DOHH2 (cell line): ENCODE measurements at regions not wholly inside any gene's neighbourhood (a gene's known extent, or its start where the extent isn't known, plus 50 kb on each side); places are given as distances from the start of the nearest gene placed in this dataset.

Source experiments
- H3F3A ChIP-seq: fragments of 200-600 bp; sonication (generic), shearing (Covaris generic); 2 replicates; pipeline ENCODE4 v1.6.0; 2016; ENCODE audit warnings: antibody characterized with exemption, mild to moderate bottlenecking; ENCODE audit not compliant: control insufficient read depth, insufficient read depth
- H3K27ac ChIP-seq: fragments of 200-600 bp; sonication (generic); 2 replicates; pipeline ENCODE4 v1.5.1; 2014; ENCODE audit warnings: low read depth, mild to moderate bottlenecking, low read length, moderate library complexity
- H3K27me3 ChIP-seq: fragments of 200-600 bp; sonication (generic); 2 replicates; pipeline ENCODE4 v1.6.1; 2014; ENCODE audit warnings: mild to moderate bottlenecking, low read length, mixed read lengths; ENCODE audit not compliant: control insufficient read depth
- H3K36me3 ChIP-seq: fragments of 200-600 bp; sonication (generic); 2 replicates; pipeline ENCODE4 v1.6.1; 2014; ENCODE audit warnings: mild to moderate bottlenecking, low read length, moderate library complexity, mixed read lengths; ENCODE audit not compliant: control insufficient read depth
- H3K4me1 ChIP-seq: fragments of 200-600 bp; sonication (generic); 2 replicates; pipeline ENCODE4 v1.6.1; 2014; ENCODE audit warnings: mild to moderate bottlenecking, low read length, mixed read lengths; ENCODE audit not compliant: control insufficient read depth
- H3K4me2 ChIP-seq: fragments of 200-600 bp; sonication (generic); 2 replicates; pipeline ENCODE4 v1.6.0; 2014; ENCODE audit warnings: mild to moderate bottlenecking, low read length, moderate library complexity
- H3K4me3 ChIP-seq: fragments of 200-600 bp; sonication (generic); 2 replicates; pipeline ENCODE4 v1.5.1; 2014; ENCODE audit warnings: mild to moderate bottlenecking, low read length, mixed read lengths
- H3K79me2 ChIP-seq: fragments of 200-600 bp; sonication (generic); 2 replicates; pipeline ENCODE4 v1.6.1; 2014; ENCODE audit warnings: mild to moderate bottlenecking, low read length, mixed read lengths; ENCODE audit not compliant: control insufficient read depth
- H3K9me2 ChIP-seq: fragments of 200-600 bp; sonication (generic); replicated peaks from 2 replicates; pipeline ENCODE4 v1.6.1; 2014; ENCODE audit warnings: mild to moderate bottlenecking, low read length, mixed read lengths; ENCODE audit not compliant: control insufficient read depth
- H3K9me3 ChIP-seq: fragments of 200-600 bp; sonication (generic); 2 replicates; pipeline ENCODE4 v1.6.1; 2014; ENCODE audit warnings: antibody characterized with exemption, low read length, mixed read lengths; ENCODE audit not compliant: control insufficient read depth, insufficient read depth
- H4K20me1 ChIP-seq: fragments of 200-600 bp; sonication (generic); 2 replicates; pipeline ENCODE4 v1.6.0; 2014; ENCODE audit warnings: low read depth, mild to moderate bottlenecking, antibody characterized with exemption, low read length, moderate library complexity; ENCODE audit not compliant: control insufficient read depth, insufficient read depth
- EZH2phosphoT487 ChIP-seq: fragments of 200-600 bp; sonication (generic); IDR thresholded peaks from 2 replicates; pipeline ENCODE4 v1.6.1; 2017; ENCODE audit warnings: borderline replicate concordance, mild to moderate bottlenecking, antibody characterized with exemption, low read length, moderate library complexity, mixed read lengths
- TF ChIP-seq, protein P1 (sequence below): fragments of 200-600 bp; sonication (generic); IDR thresholded peaks from one replicate; pipeline ENCODE4 v1.5.1; 2014; ENCODE audit warnings: antibody characterized with exemption, mild to moderate bottlenecking, low read depth, low read length; ENCODE audit not compliant: poor library complexity, severe bottlenecking

DNA sequence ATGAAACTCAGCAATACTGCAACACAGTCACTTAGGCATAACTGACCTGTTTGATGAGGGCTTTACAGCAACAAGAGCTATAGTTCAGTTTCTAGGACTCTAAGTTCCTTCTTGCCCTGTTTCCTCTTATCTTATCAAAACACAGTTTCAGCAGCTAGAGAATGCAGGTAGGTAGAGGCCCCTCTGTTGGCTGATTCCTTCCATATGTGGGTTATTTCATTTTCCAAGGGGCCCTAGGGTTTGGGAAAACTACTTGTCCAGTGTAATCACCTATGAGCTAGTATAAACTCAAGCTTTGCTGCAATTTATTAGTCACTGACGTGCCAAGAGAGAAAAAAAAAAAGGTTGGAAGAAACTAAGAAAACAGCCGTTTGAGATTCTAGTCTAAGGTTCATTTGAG, 607.7 kb upstream of the USP24 start:
- H3K9me2 ChIP-seq = no peaks in the 10 kb centered on the region
- no peaks in the 10 kb centered on the region for H3K9me3 ChIP-seq
- H3K4me3 ChIP-seq = no peak overlapping the region
- no peak overlapping the region for H3K27ac ChIP-seq
- H3K27me3 ChIP-seq = no peaks in the 10 kb centered on the region
- H3K36me3 ChIP-seq = no peaks in the 10 kb centered on the region
- no peaks in the 10 kb centered on the region for H4K20me1 ChIP-seq
- no peaks in the 10 kb centered on the region for H3F3A ChIP-seq
- TF ChIP-seq, protein P1, sequence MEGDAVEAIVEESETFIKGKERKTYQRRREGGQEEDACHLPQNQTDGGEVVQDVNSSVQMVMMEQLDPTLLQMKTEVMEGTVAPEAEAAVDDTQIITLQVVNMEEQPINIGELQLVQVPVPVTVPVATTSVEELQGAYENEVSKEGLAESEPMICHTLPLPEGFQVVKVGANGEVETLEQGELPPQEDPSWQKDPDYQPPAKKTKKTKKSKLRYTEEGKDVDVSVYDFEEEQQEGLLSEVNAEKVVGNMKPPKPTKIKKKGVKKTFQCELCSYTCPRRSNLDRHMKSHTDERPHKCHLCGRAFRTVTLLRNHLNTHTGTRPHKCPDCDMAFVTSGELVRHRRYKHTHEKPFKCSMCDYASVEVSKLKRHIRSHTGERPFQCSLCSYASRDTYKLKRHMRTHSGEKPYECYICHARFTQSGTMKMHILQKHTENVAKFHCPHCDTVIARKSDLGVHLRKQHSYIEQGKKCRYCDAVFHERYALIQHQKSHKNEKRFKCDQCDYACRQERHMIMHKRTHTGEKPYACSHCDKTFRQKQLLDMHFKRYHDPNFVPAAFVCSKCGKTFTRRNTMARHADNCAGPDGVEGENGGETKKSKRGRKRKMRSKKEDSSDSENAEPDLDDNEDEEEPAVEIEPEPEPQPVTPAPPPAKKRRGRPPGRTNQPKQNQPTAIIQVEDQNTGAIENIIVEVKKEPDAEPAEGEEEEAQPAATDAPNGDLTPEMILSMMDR = no peak
- TF ChIP-seq EZH2phosphoT487 = no peak
- H3K4me1 ChIP-seq = no peaks in the 10 kb centered on the region
- no peak overlapping the region for H3K4me2 ChIP-seq
- H3K79me2 ChIP-seq = no peaks in the 10 kb centered on the region

DNA sequence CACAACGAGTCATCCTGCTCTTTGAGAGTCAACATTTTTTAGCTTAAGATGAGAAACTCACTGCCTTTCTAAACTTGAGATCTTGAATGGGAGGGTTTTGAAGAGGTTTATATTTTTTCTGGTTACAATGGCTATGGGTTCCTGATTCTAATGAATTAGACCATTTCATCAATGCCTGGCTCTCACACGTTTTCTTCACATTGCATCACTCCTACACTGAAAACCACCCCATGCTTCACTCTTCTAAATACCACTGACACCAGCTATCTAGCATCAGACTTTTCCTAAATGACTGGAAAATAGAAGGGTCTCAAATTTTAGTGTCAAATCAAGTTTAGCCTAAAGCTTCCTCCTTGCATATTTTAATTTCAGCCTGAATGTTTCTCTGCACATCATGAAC, 606.1 kb upstream of the USP24 start:
- Histone ChIP-seq H3K9me2 (no peaks in the 10 kb centered on the region), H3K27me3 (no peaks in the 10 kb centered on the region), H4K20me1 (no peaks in the 10 kb centered on the region), H3K4me1 (no peaks in the 10 kb centered on the region), H3K79me2 (no peaks in the 10 kb centered on the region), H3K36me3 (no peaks in the 10 kb centered on the region), H3K27ac (no peak overlapping the region), H3F3A (no peaks in the 10 kb centered on the region), H3K4me3 (no peak overlapping the region), H3K4me2 (no peak overlapping the region), H3K9me3 (no peaks in the 10 kb centered on the region)
- TF ChIP-seq EZH2phosphoT487 = no peak
- TF ChIP-seq, protein P1 = no peak

DNA sequence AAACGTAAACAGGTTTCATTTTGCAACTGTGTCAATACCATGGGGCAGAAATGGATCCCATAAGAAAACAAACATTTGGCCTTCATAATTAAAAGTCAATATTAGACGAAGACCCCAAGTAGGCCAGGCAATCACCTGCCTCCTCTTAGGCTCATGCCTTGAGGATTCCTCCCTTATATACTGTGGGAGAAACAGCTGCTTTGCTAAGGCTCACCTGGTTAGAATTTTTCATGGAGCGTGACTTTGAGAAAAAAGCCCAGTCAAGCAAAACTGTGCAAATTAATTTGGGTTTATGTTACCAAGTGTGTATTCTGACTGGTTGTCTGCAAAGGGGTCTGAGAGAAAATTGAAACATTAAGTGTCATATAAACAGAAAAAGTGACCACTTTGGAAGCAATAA, 605.3 kb upstream of the USP24 start:
- no peaks in the 10 kb centered on the region for H3K36me3 ChIP-seq
- no peaks in the 10 kb centered on the region for H3K9me2 ChIP-seq
- no peak for TF ChIP-seq EZH2phosphoT487
- TF ChIP-seq, protein P1 = no peak
- no peaks in the 10 kb centered on the region for H3F3A ChIP-seq
- no peak overlapping the region for H3K4me3 ChIP-seq
- no peak overlapping the region for H3K4me2 ChIP-seq
- H3K27ac ChIP-seq = no peak overlapping the region
- H3K27me3 ChIP-seq = no peaks in the 10 kb centered on the region
- H3K4me1 ChIP-seq = no peaks in the 10 kb centered on the region
- no peaks in the 10 kb centered on the region for H3K9me3 ChIP-seq
- no peaks in the 10 kb centered on the region for H3K79me2 ChIP-seq
- H4K20me1 ChIP-seq = no peaks in the 10 kb centered on the region

DNA sequence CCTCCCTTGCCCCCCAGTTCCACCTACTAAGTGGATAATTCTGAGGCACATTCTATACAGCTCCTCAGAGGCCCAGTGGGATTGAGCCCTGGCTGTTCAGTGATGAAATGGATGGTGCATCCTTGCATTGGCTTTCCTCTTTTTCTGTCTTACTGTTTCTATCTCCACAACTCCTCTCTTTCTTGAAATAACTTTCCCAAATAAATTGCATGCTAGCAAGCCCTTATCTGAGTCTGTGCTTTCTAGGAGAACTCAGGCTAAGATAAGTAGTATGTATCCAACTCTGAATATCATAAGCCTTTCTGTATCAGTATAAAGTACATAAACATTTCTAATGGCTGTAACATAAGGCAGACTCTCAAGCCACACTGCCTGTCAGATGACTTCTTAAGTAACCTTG, 603.8 kb upstream of the USP24 start:
- Histone ChIP-seq H3K9me2 (no peaks in the 10 kb centered on the region), H3F3A (no peaks in the 10 kb centered on the region), H4K20me1 (no peaks in the 10 kb centered on the region), H3K4me3 (no peak overlapping the region), H3K27ac (no peak overlapping the region), H3K9me3 (no peaks in the 10 kb centered on the region), H3K27me3 (no peaks in the 10 kb centered on the region), H3K79me2 (no peaks in the 10 kb centered on the region), H3K36me3 (no peaks in the 10 kb centered on the region), H3K4me1 (no peaks in the 10 kb centered on the region), H3K4me2 (no peak overlapping the region)
- no peak for TF ChIP-seq EZH2phosphoT487
- TF ChIP-seq, protein P1 = no peak
